HCT116 (cell line): ENCODE measurements at regions not wholly inside any gene's neighbourhood (a gene's known extent, or its start where the extent isn't known, plus 50 kb on each side); places are given as distances from the start of the nearest gene placed in this dataset.

Source experiments
- ATAC-seq: fragments of 200-7000 bp; cut with Tn5 transposase; 2 replicates; pipeline ENCODE4 v1.9.1; 2020; ENCODE audit warnings: mild to moderate bottlenecking, moderate library complexity
- BruUV-seq: library from RNA; stranded (reverse); fragments of 400-500 nt; replicated peaks from 2 replicates; lab custom pipeline; 2021; lab: Mats Ljungman, UMichigan
- CTCF ChIA-PET: fragments of 300-600 bp; sonication (Branson Sonifier 250); formaldehyde crosslinking; loops from one replicate; lab custom pipeline; 2021; ENCODE audit warnings: antibody characterized with exemption; lab: Charles Lee
- POLR2A ChIA-PET: fragments of 300-600, 350-600 bp; sonication (Branson Sonifier 250); formaldehyde crosslinking; loops from one replicate; lab custom pipeline; 2021; ENCODE audit warnings: antibody characterized with exemption; lab: Charles Lee
- RAD21 ChIA-PET, 2 experiments: fragments of 300-600 bp; sonication (Branson Sonifier 250); formaldehyde crosslinking; loops; one replicate each; lab custom pipeline; 2023; ENCODE audit warnings: low total read pairs in 2 of 2; ENCODE audit not compliant: uncharacterized antibody in 2 of 2, unreplicated experiment in 2 of 2, low non-redundant PET in 1 of 2; lab: Charles Lee
- DNase-seq: peaks from one replicate; pipeline ENCODE4 v3.0.0-alpha.2; 2010; ENCODE audit warnings: low read depth, low spot score
- H2AFZ ChIP-seq: fragments of 200-600 bp; shearing (Covaris generic), sonication (generic); 2 replicates; pipeline ENCODE4 v1.6.1; 2017; ENCODE audit warnings: low read depth, mixed run types, mixed read lengths, antibody characterized with exemption, low read length; ENCODE audit not compliant: poor library complexity, severe bottlenecking
- H3K27ac ChIP-seq: 2 replicates; pipeline ENCODE4 v1.5.1; 2012; ENCODE audit warnings: low read depth, low read length
- H3K27me3 ChIP-seq: fragments of 200-600 bp; sonication (generic); 2 replicates; pipeline ENCODE4 v1.6.1; 2016; ENCODE audit warnings: mixed run types, low read length, mixed read lengths; ENCODE audit not compliant: insufficient read depth
- H3K36me3 ChIP-seq, 2 experiments: fragments of 200-500 bp in 1 of 2; fragments of 200-600 bp in 1 of 2; sonication (Bioruptor generic) in 1 of 2; sonication (generic) in 1 of 2; 2 replicates each; pipeline versions ENCODE4 v1.5.1 to v1.6.1; 2014 to 2016; ENCODE audit warnings: low read length in 2 of 2, inconsistent platforms in 1 of 2, mixed read lengths in 1 of 2, mixed run types in 1 of 2; ENCODE audit not compliant: insufficient read depth in 2 of 2, control insufficient read depth in 1 of 2
- H3K4me1 ChIP-seq, 2 experiments: fragments of 200-600 bp in 1 of 2; sonication (generic) in 1 of 2; 2 replicates each; pipeline versions ENCODE4 v1.5.1 to v1.6.1; 2012 to 2017; ENCODE audit warnings: low read length in 2 of 2, inconsistent platforms in 1 of 2, mild to moderate bottlenecking in 1 of 2, mixed read lengths in 1 of 2, mixed run types in 1 of 2, moderate library complexity in 1 of 2; ENCODE audit not compliant: insufficient read depth in 2 of 2, control insufficient read depth in 1 of 2
- H3K4me2 ChIP-seq: fragments of 200-600 bp; sonication (generic); 2 replicates; pipeline ENCODE4 v1.6.1; 2017; ENCODE audit warnings: mixed run types, low read length, mixed read lengths
- H3K4me3 ChIP-seq, 2 experiments: fragments of 200-600 bp in 1 of 2; sonication (generic) in 1 of 2; replicated peaks in 1 of 2; 2 replicates each; pipeline ENCODE4 v1.5.1; 2011 to 2016; ENCODE audit warnings: low read length in 2 of 2, control low read depth in 1 of 2, low read depth in 1 of 2, mild to moderate bottlenecking in 1 of 2, mixed read lengths in 1 of 2, mixed run types in 1 of 2
- H3K79me2 ChIP-seq: fragments of 200-600 bp; sonication (generic); 2 replicates; pipeline ENCODE4 v1.6.1; 2017; ENCODE audit warnings: mild to moderate bottlenecking, mixed run types, low read length, moderate library complexity, mixed read lengths; ENCODE audit not compliant: insufficient read depth
- H3K9ac ChIP-seq: fragments of 200-600 bp; sonication (generic); 2 replicates; pipeline ENCODE4 v1.6.1; 2016; ENCODE audit warnings: low read length, mixed read lengths
- H3K9me2 ChIP-seq: fragments of 200-600 bp; sonication (generic), shearing (Covaris generic); 2 replicates; pipeline ENCODE4 v1.6.1; 2017; ENCODE audit warnings: mixed run types, mild to moderate bottlenecking, moderate library complexity; ENCODE audit not compliant: insufficient read depth
- H3K9me3 ChIP-seq, 2 experiments: fragments of 200-500 bp in 1 of 2; fragments of 200-600 bp in 1 of 2; sonication (Bioruptor generic) in 1 of 2; sonication (generic) in 1 of 2; 2 replicates each; pipeline ENCODE4 v1.6.1; 2014 to 2017; ENCODE audit warnings: low read length in 2 of 2, mixed read lengths in 2 of 2, inconsistent platforms in 1 of 2, low read depth in 1 of 2, mild to moderate bottlenecking in 1 of 2, mixed run types in 1 of 2, moderate library complexity in 1 of 2; ENCODE audit not compliant: control insufficient read depth in 1 of 2, insufficient read depth in 1 of 2
- H4K20me1 ChIP-seq: fragments of 200-600 bp; sonication (generic), shearing (Covaris generic); 2 replicates; pipeline ENCODE4 v1.6.1; 2017; ENCODE audit warnings: mixed run types, mild to moderate bottlenecking, moderate library complexity; ENCODE audit not compliant: insufficient read depth
- POLR2AphosphoS5 ChIP-seq: IDR thresholded peaks from 2 replicates; pipeline ENCODE4 v1.6.1; 2011; ENCODE audit warnings: mild to moderate bottlenecking, low read depth, low read length, moderate library complexity
- SIN3A ChIP-seq: IDR thresholded peaks from 2 replicates; pipeline ENCODE4 v1.6.1; 2012; ENCODE audit warnings: low read depth
- SRF ChIP-seq: IDR thresholded peaks from 2 replicates; pipeline ENCODE4 v1.6.1; 2012; ENCODE audit warnings: low read depth
- intact Hi-C: fragments of 100-400 bp; cut with micrococcal nuclease; formaldehyde crosslinking; loops from 2 replicates; pipeline ENCODE4 v1.10.0; 2022
- TF ChIP-seq, protein P1 (sequence below): IDR thresholded peaks from 2 replicates; pipeline ENCODE4 v1.6.1; 2012
- TF ChIP-seq, protein P2 (sequence below): IDR thresholded peaks from 2 replicates; pipeline ENCODE4 v1.6.1; 2011; ENCODE audit warnings: mild to moderate bottlenecking, low read length, moderate library complexity; ENCODE audit not compliant: insufficient replicate concordance; ENCODE audit errors: extremely low read depth

DNA sequence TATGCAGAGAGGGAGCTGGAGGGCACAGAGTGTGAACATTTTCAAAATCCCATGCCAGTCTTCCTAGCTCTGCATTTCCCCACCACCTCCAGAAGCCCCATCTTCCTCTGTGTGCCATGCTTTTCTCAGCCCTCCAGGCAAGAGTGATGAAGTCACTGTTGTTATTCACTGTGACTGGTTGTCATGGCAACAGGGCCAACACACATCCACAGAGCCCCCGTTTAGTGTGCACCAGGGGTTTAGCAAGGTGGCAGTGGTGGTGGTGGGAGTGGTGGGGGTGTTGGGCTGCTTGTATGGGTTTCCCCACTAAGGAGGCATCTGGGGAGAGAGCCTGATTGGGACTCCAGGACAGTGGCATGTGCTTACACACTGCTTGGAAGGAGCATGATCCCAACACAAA lies 309.9 kb upstream of the ASIC2 start:
- Histone ChIP-seq H3K4me1 (no peaks in the 10 kb centered on the region), H3K27ac (no peak overlapping the region), H3K4me3 (no peak overlapping the region), H3K9ac (no peak overlapping the region), H3K79me2 (no peaks in the 10 kb centered on the region), H3K27me3 (no peaks in the 10 kb centered on the region), H2AFZ (no peak overlapping the region), H3K9me3 (peaks cover 0 to 13% of the 10 kb centered on the region in 2 experiments; a peak in 2 of 4 replicates), H3K9me2 (no peaks in the 10 kb centered on the region), H3K36me3 (no peaks in the 10 kb centered on the region), H4K20me1 (no peaks in the 10 kb centered on the region), H3K4me2 (no peak overlapping the region)
- ChIA-PET CTCF (no interaction called here), RAD21 (no interaction called here), POLR2A (no interaction called here)
- DNase-seq (no peak), ATAC-seq (no peak)
- BruUV-seq, result no TSS peak
- intact Hi-C loops, result no loop called here
- TF ChIP-seq, protein P1, sequence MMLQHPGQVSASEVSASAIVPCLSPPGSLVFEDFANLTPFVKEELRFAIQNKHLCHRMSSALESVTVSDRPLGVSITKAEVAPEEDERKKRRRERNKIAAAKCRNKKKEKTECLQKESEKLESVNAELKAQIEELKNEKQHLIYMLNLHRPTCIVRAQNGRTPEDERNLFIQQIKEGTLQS, result no peak
- no peak for TF ChIP-seq POLR2AphosphoS5

DNA sequence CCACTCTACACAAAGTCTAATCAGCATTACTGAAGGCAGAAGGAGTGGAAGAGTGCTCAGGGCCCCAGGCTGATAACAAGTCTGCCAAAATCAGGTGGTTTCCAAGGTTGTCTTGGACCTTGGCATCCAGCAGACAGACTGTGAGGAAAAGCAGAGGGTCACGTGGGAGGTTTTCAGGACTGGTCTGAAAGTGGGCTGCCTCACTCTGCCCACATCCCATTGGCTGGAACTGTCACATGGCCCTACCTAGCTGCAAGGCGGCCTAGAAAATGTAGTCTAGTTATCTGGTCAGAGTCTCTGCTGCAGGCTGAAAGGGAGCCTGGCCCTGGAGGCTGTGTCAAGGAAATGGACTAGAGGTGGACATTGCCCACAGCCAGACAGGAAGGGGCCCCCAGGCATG lies 310.7 kb upstream of the ASIC2 start:
- H3K4me2 ChIP-seq, result no peak overlapping the region
- H3K36me3 ChIP-seq, result no peaks in the 10 kb centered on the region
- peaks cover 0 to 9% of the 10 kb centered on the region in 2 experiments; a peak in 2 of 4 replicates for H3K9me3 ChIP-seq
- H2AFZ ChIP-seq, result no peak overlapping the region
- no peak overlapping the region for H3K9ac ChIP-seq
- CTCF ChIA-PET, result no interaction called here
- POLR2A ChIA-PET, result no interaction called here
- no TSS peak for BruUV-seq
- H3K4me3 ChIP-seq, result no peak overlapping the region
- no peak for TF ChIP-seq SRF
- no peak for TF ChIP-seq SIN3A
- TF ChIP-seq, protein P2, sequence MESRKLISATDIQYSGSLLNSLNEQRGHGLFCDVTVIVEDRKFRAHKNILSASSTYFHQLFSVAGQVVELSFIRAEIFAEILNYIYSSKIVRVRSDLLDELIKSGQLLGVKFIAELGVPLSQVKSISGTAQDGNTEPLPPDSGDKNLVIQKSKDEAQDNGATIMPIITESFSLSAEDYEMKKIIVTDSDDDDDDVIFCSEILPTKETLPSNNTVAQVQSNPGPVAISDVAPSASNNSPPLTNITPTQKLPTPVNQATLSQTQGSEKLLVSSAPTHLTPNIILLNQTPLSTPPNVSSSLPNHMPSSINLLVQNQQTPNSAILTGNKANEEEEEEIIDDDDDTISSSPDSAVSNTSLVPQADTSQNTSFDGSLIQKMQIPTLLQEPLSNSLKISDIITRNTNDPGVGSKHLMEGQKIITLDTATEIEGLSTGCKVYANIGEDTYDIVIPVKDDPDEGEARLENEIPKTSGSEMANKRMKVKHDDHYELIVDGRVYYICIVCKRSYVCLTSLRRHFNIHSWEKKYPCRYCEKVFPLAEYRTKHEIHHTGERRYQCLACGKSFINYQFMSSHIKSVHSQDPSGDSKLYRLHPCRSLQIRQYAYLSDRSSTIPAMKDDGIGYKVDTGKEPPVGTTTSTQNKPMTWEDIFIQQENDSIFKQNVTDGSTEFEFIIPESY, result no peak
- H3K27me3 ChIP-seq, result no peaks in the 10 kb centered on the region
- ATAC-seq (no peak), DNase-seq (no peak)
- H3K4me1 ChIP-seq, result no peaks in the 10 kb centered on the region
- H3K9me2 ChIP-seq, result no peaks in the 10 kb centered on the region
- intact Hi-C loops, result no loop called here
- RAD21 ChIA-PET, result no interaction called here
- no peaks in the 10 kb centered on the region for H4K20me1 ChIP-seq
- H3K79me2 ChIP-seq, result no peaks in the 10 kb centered on the region
- H3K27ac ChIP-seq, result no peak overlapping the region
